ENCODE measurements at regions not wholly inside any gene's neighbourhood (a gene's known extent, or its start where the extent isn't known, plus 50 kb on each side); places are given as distances from the start of the nearest gene placed in this dataset.

DNA sequence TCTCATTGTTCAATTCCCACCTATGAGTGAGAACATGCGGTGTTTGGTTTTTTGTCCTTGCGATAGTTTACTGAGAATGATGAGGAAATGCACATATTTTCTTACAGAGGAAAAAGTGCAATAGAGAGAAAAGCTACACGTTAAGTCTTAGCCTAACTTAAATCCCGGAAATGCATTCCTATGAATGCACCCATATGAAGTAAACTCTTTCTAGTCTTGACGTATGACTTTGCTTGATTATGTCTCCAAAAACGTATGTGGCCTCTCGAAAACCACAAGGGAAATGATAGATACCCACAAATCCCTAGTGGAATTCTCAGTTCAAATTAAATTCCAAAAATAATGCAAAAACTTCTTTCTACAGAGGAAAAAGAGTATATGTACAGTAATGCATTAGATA is 90.7 kb upstream of the SASH1 start:
- BruUV-seq (replicated peaks), result no TSS peak
- no peaks in the 10 kb centered on the region for H3K79me2 ChIP-seq (ENCODE audit: insufficient read depth, low read length)
- DNase-seq (ENCODE audit: low read depth, low spot score) (no peak), ATAC-seq (no peak)
- CTCF ChIA-PET, result interaction anchor here (2.4 kb wide), 1 partner anchor 72 kb away, joined by 12 read pairs; no protein-coding TSS in a partner anchor
- no peaks in the 10 kb centered on the region for H4K20me1 ChIP-seq (ENCODE audit: insufficient read depth)
- H3K27ac ChIP-seq (ENCODE audit: low read depth, low read length), result no peak overlapping the region
- H3K27me3 ChIP-seq (ENCODE audit: insufficient read depth, low read length), result no peaks in the 10 kb centered on the region
- intact Hi-C loops (cut with micrococcal nuclease), result loop anchor here (1.0 to 2.0 kb wide), 2 partner anchors 75 to 745 kb away; no protein-coding TSS in a partner anchor
- no peak overlapping the region for H3K4me2 ChIP-seq (ENCODE audit: low read length)
- RAD21 ChIA-PET (ENCODE audit: low non-redundant PET in 1 of 2, low total read pairs in 2 of 2, uncharacterized antibody in 2 of 2, unreplicated experiment in 2 of 2), result no interaction called here
- POLR2A ChIA-PET, result no interaction called here
- TF ChIP-seq POLR2AphosphoS5 (IDR thresholded peaks at IDR 0.05; ENCODE audit: low read depth, low read length) (no peak), EGR1 (IDR thresholded peaks at IDR 0.05; ENCODE audit: low read depth) (no peak), CBX3 (IDR thresholded peaks at IDR 0.05; ENCODE audit: low read depth) (no peak), TCF7L2 (IDR thresholded peaks at IDR 0.05; ENCODE audit: borderline replicate concordance, extremely low read depth, insufficient read depth, insufficient read length) (no peak), ZNF274 (IDR thresholded peaks at IDR 0.05; ENCODE audit: low read depth, low read length) (no peak), ZBTB33 (IDR thresholded peaks at IDR 0.05; ENCODE audit: extremely low read depth, insufficient replicate concordance, low read length) (no peak), REST (IDR thresholded peaks at IDR 0.05; ENCODE audit: low read depth) (no peak), SP1 (IDR thresholded peaks at IDR 0.05; ENCODE audit: low read depth) (no peak), ATF3 (IDR thresholded peaks at IDR 0.05) (no peak), JUND (IDR thresholded peaks at IDR 0.05) (no peak), SIN3A (IDR thresholded peaks at IDR 0.05; ENCODE audit: low read depth) (no peak), YY1 (IDR thresholded peaks at IDR 0.05; ENCODE audit: extremely low read depth, insufficient replicate concordance, low read depth, low read length) (no peak), EZH2phosphoT487 (IDR thresholded peaks at IDR 0.05; ENCODE audit: borderline replicate concordance) (no peak), RAD21 (IDR thresholded peaks at IDR 0.05; ENCODE audit: low read depth) (no peak), FOSL1 (IDR thresholded peaks at IDR 0.05; ENCODE audit: low read depth) (no peak)
- no peaks in the 10 kb centered on the region for H3K4me1 ChIP-seq (ENCODE audit: control insufficient read depth in 1 of 2, insufficient read depth in 2 of 2, low read length in 2 of 2)
- H3K36me3 ChIP-seq (ENCODE audit: control insufficient read depth in 1 of 2, insufficient read depth in 2 of 2, low read length in 2 of 2), result no peaks in the 10 kb centered on the region
- no peaks in the 10 kb centered on the region for H3K9me3 ChIP-seq (ENCODE audit: control insufficient read depth in 1 of 2, insufficient read depth in 1 of 2, low read depth in 1 of 2, low read length in 2 of 2)
- H3K4me3 ChIP-seq (replicated peaks in 1 of 2; ENCODE audit: low read depth in 1 of 2, low read length in 2 of 2), result no peak overlapping the region
- H3K9ac ChIP-seq (ENCODE audit: low read length), result no peak overlapping the region
- no peak overlapping the region for H2AFZ ChIP-seq (ENCODE audit: low read depth, low read length, poor library complexity, severe bottlenecking)
- no peaks in the 10 kb centered on the region for H3K9me2 ChIP-seq (ENCODE audit: insufficient read depth)
